Activated CD4-positive, alpha-beta memory T cell treated with anti-CD3 and anti-CD28 coated beads for 36 hours (primary cell): ENCODE measurements at regions not wholly inside any gene's neighbourhood (a gene's known extent, or its start where the extent isn't known, plus 50 kb on each side); places are given as distances from the start of the nearest gene placed in this dataset.

Experiments used
- CTCF ChIA-PET: fragments of 350-600 bp; sonication (Branson Sonifier 250); formaldehyde crosslinking; loops from one replicate; lab custom pipeline; 2021; ENCODE audit warnings: antibody characterized with exemption, inconsistent platforms; lab: Charles Lee
- POLR2A ChIA-PET: fragments of 350-600 bp; sonication (Branson Sonifier 250); formaldehyde crosslinking; loops from one replicate; lab custom pipeline; 2021; ENCODE audit warnings: antibody characterized with exemption; lab: Charles Lee
- DNase-seq: peaks from one replicate; pipeline ENCODE4 v3.0.0-alpha.2; 2020
- H3K27ac Mint-ChIP-seq: one replicate; pipeline ENCODE4 v1.8.0; 2021; ENCODE audit warnings: mixed read lengths
- H3K27me3 Mint-ChIP-seq: one replicate; pipeline ENCODE4 v1.8.0; 2021; ENCODE audit warnings: mixed read lengths
- H3K36me3 Mint-ChIP-seq: one replicate; pipeline ENCODE4 v1.8.0; 2021; ENCODE audit warnings: mixed read lengths
- H3K4me1 Mint-ChIP-seq: one replicate; pipeline ENCODE4 v1.8.0; 2021; ENCODE audit warnings: low read depth, mixed read lengths
- H3K4me3 Mint-ChIP-seq: one replicate; pipeline ENCODE4 v1.8.0; 2021; ENCODE audit warnings: mild to moderate bottlenecking, mixed read lengths
- H3K9me3 Mint-ChIP-seq: one replicate; pipeline ENCODE4 v1.8.0; 2021; ENCODE audit warnings: mixed read lengths
- intact Hi-C: fragments of 100-400 bp; cut with micrococcal nuclease; formaldehyde crosslinking; loops from one replicate; pipeline ENCODE4 v1.15.1; 2023

GRCh38 chr17:34527908-34528470 is 51.4 kb upstream of the TMEM132E start:
- ChIA-PET CTCF (interaction anchor here (0.7 to 1.9 kb wide), 3 partner anchors 14 to 361 kb away, joined by 3 to 5 read pairs (median 5); no protein-coding TSS in a partner anchor), POLR2A (no interaction called here)
- H3K4me1 Mint-ChIP-seq: no peaks in the 10 kb centered on the region
- DNase-seq: no peak
- H3K9me3 Mint-ChIP-seq: no peaks in the 10 kb centered on the region
- no peaks in the 10 kb centered on the region for H3K36me3 Mint-ChIP-seq
- H3K27ac Mint-ChIP-seq: no peak overlapping the region
- intact Hi-C loops: no loop called here
- H3K27me3 Mint-ChIP-seq: peaks cover 30% of the 10 kb centered on the region
- no peak overlapping the region for H3K4me3 Mint-ChIP-seq

DNA sequence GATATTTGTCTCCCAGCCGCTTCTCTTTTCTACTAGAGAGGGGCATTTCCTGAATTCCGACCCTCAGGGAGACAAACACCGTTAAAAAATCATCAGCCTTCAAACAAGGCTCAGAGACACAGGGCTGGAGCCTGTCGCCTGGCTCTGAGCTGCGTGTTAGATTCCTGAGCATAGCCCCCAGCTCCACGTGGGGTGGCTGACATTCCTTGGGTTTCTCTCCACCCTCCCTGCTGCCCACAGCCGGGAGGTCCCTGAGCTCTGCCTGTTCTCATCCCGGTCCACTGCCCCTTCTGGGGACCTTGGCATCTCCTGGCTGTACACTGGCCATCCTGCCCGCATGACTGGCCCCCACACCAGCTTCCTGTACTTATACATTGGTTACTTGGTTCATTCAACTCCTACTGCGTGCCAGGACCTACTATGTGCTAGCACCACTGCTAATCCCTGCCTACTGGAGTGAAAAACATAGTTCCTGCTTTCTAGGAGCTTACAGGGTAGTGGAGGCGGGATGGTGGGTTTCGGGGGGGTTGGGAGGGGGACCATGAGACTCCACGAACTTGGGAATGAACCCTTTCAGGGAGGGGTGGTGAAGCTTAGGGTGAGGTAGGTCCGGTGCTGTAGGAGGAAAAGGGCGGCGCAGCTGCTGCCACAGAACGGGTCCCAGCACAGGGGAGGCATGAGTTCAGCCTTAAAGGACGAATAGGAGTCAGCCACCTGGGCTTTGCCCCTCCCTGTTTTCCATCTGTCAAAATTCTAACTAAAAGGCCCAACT is 52.1 kb upstream of the TMEM132E start:
- CTCF ChIA-PET: interaction anchor here (0.7 to 1.2 kb wide), 3 partner anchors 15 to 362 kb away, joined by 3 to 5 read pairs (median 3); no protein-coding TSS in a partner anchor
- no peaks in the 10 kb centered on the region for H3K4me1 Mint-ChIP-seq
- no peak overlapping the region for H3K4me3 Mint-ChIP-seq
- H3K9me3 Mint-ChIP-seq: no peaks in the 10 kb centered on the region
- H3K27ac Mint-ChIP-seq: no peak overlapping the region
- no peaks in the 10 kb centered on the region for H3K36me3 Mint-ChIP-seq
- DNase-seq: no peak
- POLR2A ChIA-PET: no interaction called here
- peaks cover 29% of the 10 kb centered on the region for H3K27me3 Mint-ChIP-seq
- intact Hi-C loops: no loop called here

DNA sequence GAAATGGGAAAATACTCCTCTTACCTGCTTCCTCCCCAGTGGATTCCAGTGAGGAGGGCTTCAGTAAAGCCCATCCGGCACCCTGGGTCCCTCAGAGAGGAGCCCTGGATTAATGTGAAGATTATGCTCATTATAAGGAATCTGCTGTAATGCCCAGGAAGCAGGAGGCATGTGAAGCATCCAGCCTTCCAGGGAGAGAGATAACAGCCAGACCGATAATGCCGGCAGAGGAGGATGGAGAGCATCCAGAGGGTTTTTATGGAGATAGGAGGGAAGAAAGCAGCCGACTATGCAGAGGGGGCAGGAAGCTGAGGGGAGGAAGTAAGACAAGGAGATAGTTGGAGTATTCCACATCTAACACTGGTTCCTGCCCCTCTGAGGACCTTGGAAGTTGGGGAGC is 53.7 kb upstream of the TMEM132E start:
- Mint-ChIP-seq H3K27ac (no peak overlapping the region), H3K4me1 (no peaks in the 10 kb centered on the region), H3K27me3 (peaks cover 19% of the 10 kb centered on the region), H3K4me3 (no peak overlapping the region), H3K36me3 (no peaks in the 10 kb centered on the region), H3K9me3 (no peaks in the 10 kb centered on the region)
- intact Hi-C loops: no loop called here
- CTCF ChIA-PET: interaction anchor here (1.0 kb wide), 1 partner anchor 17 kb away, joined by 3 read pairs; no protein-coding TSS in a partner anchor
- DNase-seq: no peak
- POLR2A ChIA-PET: no interaction called here

GRCh38 chr17:34521955-34522354 is 57.4 kb upstream of the TMEM132E start:
- H3K9me3 Mint-ChIP-seq: no peaks in the 10 kb centered on the region
- H3K4me3 Mint-ChIP-seq: no peak overlapping the region
- no peaks in the 10 kb centered on the region for H3K36me3 Mint-ChIP-seq
- DNase-seq: no peak
- intact Hi-C loops: no loop called here
- H3K27me3 Mint-ChIP-seq: peaks cover 3% of the 10 kb centered on the region
- H3K4me1 Mint-ChIP-seq: no peaks in the 10 kb centered on the region
- ChIA-PET CTCF (no interaction called here), POLR2A (no interaction called here)
- no peak overlapping the region for H3K27ac Mint-ChIP-seq

GRCh38 chr17:34519282-34519681 is 60.1 kb upstream of the TMEM132E start:
- intact Hi-C loops: no loop called here
- no peak overlapping the region for H3K27ac Mint-ChIP-seq
- no peaks in the 10 kb centered on the region for H3K4me1 Mint-ChIP-seq
- ChIA-PET POLR2A (no interaction called here), CTCF (interaction anchor here (0.9 to 1.4 kb wide), 2 partner anchors 59 to 99 kb away, joined by 3 to 7 read pairs; no protein-coding TSS in a partner anchor)
- H3K36me3 Mint-ChIP-seq: no peaks in the 10 kb centered on the region
- peak; percentile 16 for DNase-seq
- H3K9me3 Mint-ChIP-seq: no peaks in the 10 kb centered on the region
- H3K27me3 Mint-ChIP-seq: peaks cover 4% of the 10 kb centered on the region
- no peak overlapping the region for H3K4me3 Mint-ChIP-seq

DNA sequence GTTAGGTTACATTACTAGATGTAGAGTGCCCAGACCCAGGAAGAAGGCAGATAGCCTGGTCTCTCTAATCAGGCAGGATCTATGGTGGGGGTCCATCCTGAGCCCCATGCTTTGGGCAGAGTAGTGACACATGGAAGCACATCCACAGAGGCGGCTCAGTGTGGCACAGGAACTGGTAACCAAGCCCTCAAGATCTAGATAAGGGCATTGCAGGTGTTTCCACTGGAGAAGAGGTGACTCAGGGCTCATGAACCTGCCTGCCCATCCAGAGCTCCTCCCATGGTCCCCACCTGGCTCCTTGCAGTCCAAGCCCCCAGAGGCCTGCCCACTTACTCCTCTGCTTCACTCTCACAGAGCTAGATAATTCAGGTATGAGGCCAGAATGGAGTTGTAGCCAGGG is 62.0 kb upstream of the TMEM132E start:
- no peaks in the 10 kb centered on the region for H3K9me3 Mint-ChIP-seq
- H3K27me3 Mint-ChIP-seq: peaks cover 6% of the 10 kb centered on the region
- POLR2A ChIA-PET: no interaction called here
- CTCF ChIA-PET: interaction anchor here (1.3 to 2.1 kb wide), 2 partner anchors 25 to 97 kb away, joined by 3 to 6 read pairs; no protein-coding TSS in a partner anchor
- H3K4me3 Mint-ChIP-seq: no peak overlapping the region
- no peaks in the 10 kb centered on the region for H3K4me1 Mint-ChIP-seq
- no peak for DNase-seq
- intact Hi-C loops: no loop called here
- H3K27ac Mint-ChIP-seq: no peak overlapping the region
- H3K36me3 Mint-ChIP-seq: no peaks in the 10 kb centered on the region

DNA sequence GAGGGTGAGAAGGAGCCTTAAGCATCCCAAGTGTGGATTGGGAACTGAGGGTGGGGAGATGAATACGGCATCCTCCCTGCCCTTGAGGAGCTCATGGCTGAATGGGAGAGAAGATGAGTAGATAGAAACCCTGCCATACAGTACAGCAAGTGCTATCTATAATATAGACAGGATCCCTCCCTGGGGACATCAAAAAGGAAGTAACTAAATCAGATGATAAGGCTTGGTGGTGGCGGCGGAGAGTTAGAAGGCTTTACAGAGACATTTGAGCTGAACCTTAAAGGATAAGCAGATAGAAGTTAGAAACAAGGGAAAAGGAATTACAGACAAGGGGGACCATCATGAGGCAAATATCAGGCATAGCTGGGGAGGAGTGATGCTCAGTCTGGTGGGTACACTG is 67.5 kb upstream of the TMEM132E start:
- H3K27ac Mint-ChIP-seq: no peak overlapping the region

DNA sequence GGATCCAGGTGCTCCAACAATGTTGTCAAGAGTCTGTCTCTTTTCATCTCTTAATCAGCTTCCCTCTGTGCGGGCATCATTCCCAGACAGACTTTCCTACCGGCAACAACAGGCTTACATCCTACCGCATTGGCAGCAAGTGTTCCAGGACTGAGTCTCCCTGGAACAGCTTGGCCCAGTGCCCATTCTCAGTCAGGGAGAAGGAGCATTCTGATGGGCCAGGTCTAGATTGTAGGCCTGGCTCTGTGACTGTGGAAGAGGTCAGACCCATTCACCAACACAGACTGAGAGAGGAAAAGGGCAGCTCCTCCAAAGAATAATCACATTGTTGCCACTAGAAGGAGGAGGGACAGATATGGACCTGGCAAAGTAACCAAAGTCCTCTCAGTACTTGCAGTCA is 68.1 kb upstream of the TMEM132E start:
- Mint-ChIP-seq H3K4me1 (no peaks in the 10 kb centered on the region), H3K36me3 (no peaks in the 10 kb centered on the region), H3K27me3 (peaks cover 21% of the 10 kb centered on the region), H3K27ac (no peak overlapping the region), H3K4me3 (no peak overlapping the region), H3K9me3 (no peaks in the 10 kb centered on the region)
- CTCF ChIA-PET: no interaction called here
- intact Hi-C loops: no loop called here
- no peak for DNase-seq
- POLR2A ChIA-PET: no interaction called here

More for the DNA sequence above, 67.5 kb upstream of the TMEM132E start:
- intact Hi-C loops: no loop called here
- Mint-ChIP-seq H3K9me3 (no peaks in the 10 kb centered on the region), H3K4me3 (no peak overlapping the region), H3K36me3 (no peaks in the 10 kb centered on the region), H3K4me1 (no peaks in the 10 kb centered on the region), H3K27me3 (peaks cover 17% of the 10 kb centered on the region)
- no peak for DNase-seq
- CTCF ChIA-PET: no interaction called here
- POLR2A ChIA-PET: no interaction called here

DNA sequence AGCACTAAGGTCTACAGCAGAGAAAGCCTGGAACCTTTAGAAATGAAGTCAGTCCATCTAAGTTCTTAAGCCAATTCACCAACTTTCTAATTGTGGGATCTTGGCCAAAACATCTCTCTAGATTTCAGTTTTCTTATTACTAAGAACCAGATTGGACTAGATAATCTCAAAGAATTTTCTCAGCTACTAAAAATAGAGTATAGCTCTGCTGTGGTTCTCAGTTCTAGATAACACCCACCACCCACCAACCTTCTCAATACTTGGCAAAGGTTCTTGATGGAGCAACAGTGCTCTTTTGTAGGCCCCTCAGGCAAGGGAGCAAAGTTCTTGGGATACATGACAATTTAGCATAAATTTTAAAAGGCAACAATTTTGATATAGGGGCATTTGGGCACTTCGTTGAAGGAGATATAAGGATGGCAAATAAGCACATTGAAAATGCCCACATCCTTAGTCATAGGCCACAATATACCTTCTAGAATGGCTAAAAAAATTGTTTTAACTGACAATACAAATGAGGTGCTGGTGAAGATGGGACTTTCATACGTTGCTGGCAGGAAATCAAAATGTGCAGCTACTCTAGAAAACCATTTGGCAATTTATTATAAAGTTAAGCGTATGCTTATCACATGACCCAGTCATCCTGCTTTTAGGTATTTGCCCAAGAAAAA is 74.4 kb upstream of the TMEM132E start:
- intact Hi-C loops: no loop called here
- ChIA-PET CTCF (interaction anchor here (0.6 kb wide), 1 partner anchor 662 kb away, joined by 3 read pairs; no protein-coding TSS in a partner anchor), POLR2A (no interaction called here)
- Mint-ChIP-seq H3K27me3 (peaks cover 38% of the 10 kb centered on the region), H3K4me1 (no peaks in the 10 kb centered on the region), H3K4me3 (no peak overlapping the region), H3K36me3 (no peaks in the 10 kb centered on the region), H3K27ac (no peak overlapping the region), H3K9me3 (no peaks in the 10 kb centered on the region)
- DNase-seq: no peak

DNA sequence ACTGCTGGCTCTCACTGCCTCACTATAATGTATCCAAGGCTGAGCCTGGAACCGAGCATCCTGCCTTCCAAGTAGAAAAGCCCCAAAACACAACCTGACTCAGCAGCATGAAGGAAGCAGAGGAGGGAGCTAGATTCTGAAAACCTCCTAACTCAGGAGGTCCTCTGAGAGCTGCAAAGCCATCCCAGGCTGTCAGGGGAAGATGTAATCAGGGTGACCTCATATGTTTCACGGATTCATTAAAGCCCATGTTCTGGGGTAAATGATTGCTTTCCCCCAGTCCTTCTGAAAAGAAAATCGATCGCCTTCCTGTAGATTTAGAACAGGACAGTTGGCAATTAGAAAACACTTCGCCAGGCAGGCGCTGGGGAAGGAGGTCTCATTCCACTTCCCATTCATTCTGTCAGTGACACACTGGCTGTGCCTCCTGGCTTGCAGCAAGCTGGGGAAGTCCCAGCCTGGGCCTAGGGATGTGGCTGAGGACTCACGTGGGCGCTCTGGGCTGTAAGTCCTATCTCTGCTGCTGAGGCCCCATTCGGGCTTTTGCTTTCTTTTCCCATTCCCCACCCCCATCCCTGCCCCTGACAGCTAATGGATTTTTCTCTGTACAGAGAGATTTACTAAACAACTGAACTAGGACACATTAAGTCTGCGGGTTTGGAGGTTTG is 75.7 kb upstream of the TMEM132E start:
- Mint-ChIP-seq H3K4me1 (no peaks in the 10 kb centered on the region), H3K9me3 (no peaks in the 10 kb centered on the region), H3K4me3 (no peak overlapping the region), H3K27ac (no peak overlapping the region), H3K27me3 (peaks cover 33% of the 10 kb centered on the region), H3K36me3 (no peaks in the 10 kb centered on the region)
- ChIA-PET CTCF (interaction anchor here (0.7 kb wide), 1 partner anchor 39 kb away, joined by 3 read pairs; no protein-coding TSS in a partner anchor), POLR2A (no interaction called here)
- DNase-seq: peak; percentile 16
- intact Hi-C loops: no loop called here

- DNase-seq: no peak
- ChIA-PET CTCF (no interaction called here), POLR2A (no interaction called here)
- no peak overlapping the region for H3K4me3 Mint-ChIP-seq
- intact Hi-C loops: no loop called here
- H3K9me3 Mint-ChIP-seq: no peaks in the 10 kb centered on the region
- H3K36me3 Mint-ChIP-seq: no peaks in the 10 kb centered on the region
- no peak overlapping the region for H3K27ac Mint-ChIP-seq
- peaks cover 33% of the 10 kb centered on the region for H3K27me3 Mint-ChIP-seq
- H3K4me1 Mint-ChIP-seq: no peaks in the 10 kb centered on the region
Measured at GRCh38 chr17:34502426-34502825, 77.0 kb upstream of the TMEM132E start.

DNA sequence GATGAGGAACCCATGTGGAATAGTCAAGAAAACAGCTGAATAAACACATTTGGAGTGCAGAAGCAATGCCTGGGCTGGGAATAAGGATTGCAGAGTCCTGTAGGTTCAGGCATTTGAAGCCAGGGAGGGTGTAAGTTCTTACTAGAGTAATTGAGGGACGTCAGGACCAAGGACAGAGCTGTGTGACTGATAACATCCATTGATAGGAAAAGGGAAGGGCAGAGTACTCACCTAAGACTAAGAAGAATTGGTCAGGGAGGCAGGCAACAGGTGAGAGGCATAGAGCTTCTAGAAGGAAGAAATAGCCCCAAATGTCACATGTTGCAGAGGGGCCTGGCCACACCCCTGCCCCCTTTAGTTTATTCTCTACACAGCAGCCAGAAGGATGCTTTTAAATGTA is 79.8 kb upstream of the TMEM132E start:
- intact Hi-C loops: no loop called here
- Mint-ChIP-seq H3K4me1 (no peaks in the 10 kb centered on the region), H3K27ac (no peak overlapping the region), H3K36me3 (no peaks in the 10 kb centered on the region), H3K4me3 (no peak overlapping the region), H3K27me3 (peaks cover 17% of the 10 kb centered on the region), H3K9me3 (no peaks in the 10 kb centered on the region)
- CTCF ChIA-PET: interaction anchor here (1.1 to 1.2 kb wide), 2 partner anchors 13 to 43 kb away, joined by 3 read pairs; no protein-coding TSS in a partner anchor
- no peak for DNase-seq
- POLR2A ChIA-PET: no interaction called here
